ENCODE measurements at regions not wholly inside any gene's neighbourhood (a gene's known extent, or its start where the extent isn't known, plus 50 kb on each side); places are given as distances from the start of the nearest gene placed in this dataset.

DNA sequence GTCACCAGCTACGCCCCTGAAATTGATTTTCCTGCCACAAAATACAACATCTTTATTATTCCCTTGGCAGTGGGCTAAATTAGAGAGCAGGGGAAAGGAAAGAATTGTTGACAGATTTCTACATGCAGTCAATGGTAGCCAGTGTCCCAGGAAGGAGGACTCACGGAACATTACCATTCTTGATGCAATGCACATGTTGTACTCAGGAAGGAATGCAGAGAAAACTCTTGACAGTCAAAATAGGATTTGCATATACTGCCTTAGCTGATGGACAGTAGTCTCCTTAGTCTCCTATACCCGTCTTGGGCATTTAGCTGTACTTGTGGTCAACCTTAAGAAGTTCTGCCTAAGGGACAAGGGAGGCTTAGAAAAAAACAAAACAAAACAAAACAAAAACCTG lies 158.0 kb upstream of the GYPA start:
- intact Hi-C loops (cut with DNase I): no loop called here
- DNase-seq: no peak

DNA sequence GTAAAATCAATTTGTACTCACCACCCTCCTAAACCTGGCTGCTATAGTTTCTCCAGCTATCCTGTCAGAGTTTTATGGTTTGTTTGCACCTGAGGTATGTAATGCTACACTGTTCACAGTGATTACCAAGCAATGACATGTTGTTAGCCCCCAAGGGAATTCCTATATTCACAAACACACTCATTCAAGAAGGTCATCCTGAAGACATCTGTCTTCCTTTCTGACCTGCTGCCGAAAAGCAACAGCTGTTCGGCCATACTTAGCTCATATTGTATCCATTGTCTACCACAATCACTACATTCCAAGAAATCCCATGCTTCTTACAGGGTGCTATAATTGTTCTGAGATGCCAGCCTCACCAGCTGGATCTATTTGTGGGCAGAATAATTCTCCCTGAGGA lies 160.1 kb upstream of the GYPA start:
- intact Hi-C loops (cut with DNase I): no loop called here
- no peak for DNase-seq

DNA sequence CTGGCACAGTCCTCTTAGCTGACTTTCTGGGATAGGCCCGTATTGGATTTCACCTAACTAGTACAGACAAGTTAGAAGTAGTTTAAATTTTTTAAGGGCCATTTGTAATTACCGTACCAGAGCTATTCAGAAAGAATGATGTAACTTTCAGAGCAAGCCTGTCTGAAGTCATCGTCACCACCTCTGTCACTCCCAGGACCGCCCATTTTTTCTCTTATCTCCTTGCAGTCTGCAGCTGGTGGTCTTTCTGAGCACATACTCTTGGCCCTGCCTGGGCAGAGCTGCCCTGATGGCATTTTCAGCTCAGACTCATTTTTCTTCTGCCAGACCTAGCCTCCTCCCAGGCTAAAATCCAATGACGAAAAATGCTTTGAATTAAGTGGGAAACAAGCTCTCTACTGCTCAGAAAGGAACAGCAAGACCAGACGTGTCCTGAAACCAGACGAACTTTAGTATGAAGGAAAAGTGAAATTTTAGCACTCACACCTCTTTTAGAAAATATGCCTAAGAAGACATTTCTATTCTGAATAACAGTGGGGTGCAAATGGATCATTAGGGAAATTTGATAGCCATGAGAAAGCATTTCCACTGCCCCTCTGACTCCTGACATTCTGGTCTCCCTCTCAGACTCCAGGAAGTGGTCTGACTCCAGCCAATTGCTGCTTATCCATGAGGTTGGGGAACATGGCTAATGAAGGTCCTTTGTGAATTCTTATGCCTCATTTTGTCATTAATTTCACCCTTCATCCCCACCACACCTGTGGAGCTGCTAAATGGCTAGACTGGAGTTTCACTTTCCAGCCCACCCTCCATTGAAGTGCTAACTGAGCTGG lies 162.4 kb upstream of the GYPA start:
- intact Hi-C loops (cut with DNase I): no loop called here
- no peak for DNase-seq

DNA sequence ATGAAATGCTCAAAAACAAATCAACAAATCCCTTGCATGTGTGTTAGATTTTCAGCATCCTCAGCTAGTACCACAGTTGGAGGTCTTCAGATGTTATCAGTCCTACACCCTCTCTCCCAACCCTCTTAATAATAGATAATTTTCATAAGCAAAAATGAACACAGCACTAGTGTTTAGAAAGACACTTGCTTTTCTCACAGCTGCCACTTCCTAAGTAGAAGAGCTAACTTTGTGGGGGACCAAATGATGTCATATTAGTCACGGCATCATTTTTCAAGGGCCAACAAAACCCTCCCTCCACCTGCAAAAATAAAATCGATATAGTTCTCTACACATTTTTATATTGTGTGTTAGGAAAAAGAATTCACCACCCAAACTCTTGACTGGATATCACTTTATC lies 163.5 kb upstream of the GYPA start:
- intact Hi-C loops (cut with DNase I): no loop called here
- DNase-seq: no peak

DNA sequence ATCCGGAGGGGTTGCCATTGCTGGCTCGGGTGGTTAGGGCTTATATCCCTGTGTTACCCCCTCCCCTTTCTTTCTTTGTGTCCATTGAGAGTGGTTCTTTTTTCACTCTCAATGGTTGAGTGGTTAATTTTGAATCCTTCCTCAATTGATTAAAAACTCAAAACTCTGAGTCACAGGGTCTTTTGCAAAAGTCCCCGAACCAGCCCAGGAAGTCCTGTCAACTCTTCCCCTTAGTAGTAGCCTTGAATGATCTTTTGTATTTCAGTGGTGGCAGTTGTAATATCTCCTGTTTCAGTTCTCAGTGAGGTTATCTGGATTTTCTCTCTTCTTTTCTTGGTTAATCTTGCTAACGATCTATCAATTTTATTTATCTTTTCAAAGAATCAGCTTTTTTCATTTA lies 170.0 kb upstream of the GYPA start:
- intact Hi-C loops (cut with DNase I): no loop called here
- no peak for DNase-seq

DNA sequence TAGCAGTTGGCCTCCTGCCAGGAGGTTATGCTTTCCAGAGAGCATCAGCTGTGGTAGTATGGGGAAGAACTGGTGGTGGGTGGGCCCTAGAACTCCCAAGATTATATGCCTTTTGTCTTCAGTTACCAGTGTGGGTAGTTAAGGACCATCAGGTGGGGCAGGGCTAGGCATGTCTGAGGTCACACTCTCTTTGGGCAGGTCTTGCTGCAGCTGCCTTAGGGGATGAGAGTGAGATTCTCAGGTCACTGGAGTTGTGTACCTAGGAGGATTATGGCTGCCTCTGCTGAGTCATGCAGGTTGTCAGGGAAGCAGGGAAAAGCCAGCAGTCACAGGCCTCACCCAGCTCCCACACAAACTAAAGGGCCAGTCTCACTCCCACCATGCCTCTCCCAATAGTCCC lies 172.9 kb upstream of the GYPA start:
- DNase-seq: no peak
- intact Hi-C loops (cut with DNase I): no loop called here

DNA sequence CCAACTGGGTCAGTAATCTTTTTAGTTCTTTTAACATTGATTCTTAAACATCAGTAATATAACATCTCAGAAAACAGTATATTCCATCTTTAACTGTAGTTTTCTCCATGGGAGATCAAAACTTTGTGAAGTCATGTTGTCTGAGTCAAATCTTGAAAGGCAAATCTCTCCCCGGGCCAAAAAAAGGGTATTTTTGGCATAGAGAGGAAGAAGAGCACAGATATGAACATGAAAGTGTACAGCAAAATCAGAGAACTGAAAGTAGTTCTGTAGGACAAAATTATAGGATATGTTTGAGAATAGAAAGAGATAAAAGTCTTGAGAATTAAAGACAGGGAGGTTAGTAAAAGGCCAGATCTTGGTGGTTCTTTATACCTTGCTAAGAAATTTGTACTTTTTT lies 176.4 kb upstream of the GYPA start:
- intact Hi-C loops (cut with DNase I): no loop called here
- no peak for DNase-seq

DNA sequence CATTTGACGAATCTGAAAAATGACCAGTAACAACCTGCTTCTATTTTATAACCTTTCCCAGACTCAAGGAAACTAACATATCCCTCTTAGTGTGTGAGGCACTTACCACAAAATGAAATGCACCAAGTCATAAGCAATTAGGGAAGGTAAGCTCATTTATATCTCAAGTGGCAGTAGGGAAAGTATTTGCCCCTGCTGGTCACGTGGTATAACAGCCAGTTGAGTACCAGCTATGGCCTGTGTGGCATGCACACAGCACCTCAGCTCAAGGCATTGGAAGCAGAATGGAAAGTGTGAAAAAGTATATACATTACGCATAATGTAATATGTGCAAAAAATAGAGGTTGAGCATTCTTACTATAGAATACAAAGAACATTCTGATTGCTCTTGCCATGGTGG lies 178.3 kb upstream of the GYPA start:
- DNase-seq: no peak
- intact Hi-C loops (cut with DNase I): no loop called here

DNA sequence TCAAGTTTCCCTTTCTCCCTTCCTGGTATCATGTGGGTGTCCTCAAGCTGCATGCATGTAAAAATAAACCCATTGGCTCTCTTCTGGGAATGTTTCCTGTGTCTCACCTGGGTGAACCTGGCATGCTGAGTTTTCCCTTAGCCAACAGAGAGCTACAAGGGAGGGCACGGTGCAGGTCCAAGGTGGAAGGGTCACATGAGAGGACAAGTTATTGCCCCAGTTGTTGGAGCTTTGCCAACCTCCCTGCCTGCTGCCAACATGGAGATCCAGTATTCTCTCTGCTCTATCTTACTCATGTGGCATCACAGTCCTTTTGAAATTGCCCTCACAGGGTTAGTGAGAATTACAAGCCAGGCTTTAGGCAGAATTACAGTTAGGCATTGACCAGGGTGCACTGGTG lies 196.1 kb upstream of the GYPA start:
- intact Hi-C loops (cut with DNase I): no loop called here
- no peak for DNase-seq

DNA sequence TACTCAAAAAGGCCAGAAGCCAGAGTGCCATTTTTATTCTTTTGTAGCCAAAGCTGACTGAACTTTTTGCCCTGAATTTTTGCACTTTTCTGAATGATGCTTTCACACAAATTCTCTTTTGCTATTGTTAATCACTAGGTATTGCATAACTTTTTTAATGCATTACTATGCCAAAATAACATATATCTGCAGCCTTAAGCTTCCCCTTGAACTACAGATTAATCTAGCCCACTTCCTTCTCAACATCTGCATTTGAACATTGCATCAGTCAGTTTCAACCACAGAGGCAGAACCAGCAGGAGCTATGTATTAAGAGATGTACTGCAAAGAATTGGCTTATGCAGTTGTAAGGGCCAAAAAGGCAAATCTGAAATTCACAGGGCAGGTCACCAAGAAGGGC lies 197.6 kb upstream of the GYPA start:
- intact Hi-C loops (cut with DNase I): no loop called here

DNA sequence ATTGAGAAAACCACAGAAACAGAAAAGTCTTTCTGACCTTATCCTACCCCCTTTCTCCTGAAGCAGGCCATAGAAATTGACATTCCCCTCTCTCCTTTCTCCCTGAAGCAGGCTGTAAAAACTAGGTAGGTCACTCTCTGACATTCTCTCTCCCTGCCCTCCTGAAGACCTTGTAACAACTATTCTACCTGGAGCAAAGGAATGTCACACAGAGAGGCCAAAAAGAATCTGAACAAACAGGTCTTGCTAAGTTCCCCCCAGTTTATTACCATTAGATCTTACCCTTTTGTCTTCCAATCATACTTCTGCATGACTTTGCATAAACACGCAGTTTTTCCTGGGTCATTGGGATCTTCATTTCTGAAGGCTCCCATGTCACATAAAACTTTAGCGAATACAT lies 198.3 kb upstream of the GYPA start:
- intact Hi-C loops (cut with DNase I): no loop called here
- no peak for DNase-seq

More for the DNA sequence above, 197.6 kb upstream of the GYPA start:
- no peak for DNase-seq

DNA sequence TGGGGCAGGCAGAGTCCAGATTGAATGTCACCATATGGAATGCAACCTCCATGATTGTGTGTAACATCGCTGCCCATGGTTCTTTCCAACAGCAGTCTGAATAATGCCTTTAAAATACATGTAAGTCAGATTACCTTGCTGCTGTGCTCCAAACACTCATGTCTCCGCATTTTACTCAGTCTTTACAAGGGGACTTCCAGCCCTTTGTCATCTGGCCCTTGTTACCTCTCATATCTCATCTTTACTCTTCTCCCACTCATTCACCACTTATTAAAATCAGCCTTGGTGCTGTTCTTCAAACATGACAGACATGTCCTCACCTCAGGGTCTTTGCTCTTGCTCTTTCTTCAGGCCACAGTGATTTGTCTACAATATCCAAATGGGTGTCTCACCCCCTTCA lies 200.4 kb upstream of the GYPA start:
- no peak for DNase-seq
- intact Hi-C loops (cut with DNase I): no loop called here

DNA sequence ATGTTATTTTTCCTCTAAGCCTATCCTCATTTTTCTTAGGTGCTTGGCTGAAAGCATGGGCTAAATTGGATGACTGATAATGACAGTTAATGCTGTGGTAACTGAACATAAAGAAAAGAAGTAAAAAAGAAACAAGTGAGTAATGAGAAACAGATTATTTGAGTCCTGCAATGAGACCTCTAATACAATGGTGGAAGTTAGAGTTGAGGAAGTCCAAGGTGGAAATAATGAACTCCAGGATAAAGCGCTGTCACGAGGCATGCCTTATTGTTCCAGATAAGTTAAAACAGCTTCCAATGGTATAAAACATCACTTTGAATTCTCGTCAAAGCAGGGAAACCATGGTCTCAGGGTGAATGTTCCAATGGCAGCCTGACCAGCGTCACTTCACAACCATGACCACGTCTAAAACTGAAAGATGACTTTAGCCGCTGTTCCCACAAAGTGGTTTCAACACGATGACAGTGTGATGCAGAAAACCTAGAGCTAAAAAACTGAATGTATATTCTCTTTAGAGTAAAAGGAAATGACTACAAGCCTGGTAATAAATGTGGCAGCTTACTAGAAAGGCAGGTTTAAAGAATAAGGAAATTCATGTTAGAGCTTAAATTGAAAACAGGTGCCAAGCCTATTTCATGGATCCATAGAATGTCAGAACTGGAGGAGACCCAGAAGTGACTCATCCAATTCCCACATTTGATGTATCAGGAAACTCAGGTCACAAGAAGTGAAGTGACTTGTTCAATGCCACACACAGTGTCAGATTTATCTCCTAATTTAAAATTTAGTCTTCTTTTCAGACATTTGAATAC lies 202.6 kb upstream of the GYPA start:
- no peak for DNase-seq
- intact Hi-C loops (cut with DNase I): no loop called here

DNA sequence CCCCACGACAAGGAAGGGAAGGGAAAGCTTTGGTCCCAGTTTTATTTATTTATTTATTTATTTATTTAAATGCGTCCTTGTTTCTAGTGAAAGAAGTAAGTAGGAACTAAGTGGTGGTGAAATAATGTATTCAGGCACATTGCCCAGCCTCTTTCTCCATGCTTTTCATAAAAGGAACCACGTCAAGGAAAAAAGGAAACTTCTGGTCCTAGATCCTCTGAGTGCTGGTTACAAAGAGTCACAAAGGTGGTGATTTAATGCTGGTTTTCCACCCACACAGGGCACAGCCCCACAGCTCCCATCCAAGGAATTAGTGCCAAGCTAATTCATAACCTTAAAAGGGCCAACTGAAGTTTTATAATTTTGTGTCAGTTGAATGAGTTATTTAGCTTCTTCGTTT lies 206.6 kb upstream of the GYPA start:
- intact Hi-C loops (cut with DNase I): no loop called here
- peak in 8 of 42 donors; percentile 2 to 50 (median 12) for DNase-seq

DNA sequence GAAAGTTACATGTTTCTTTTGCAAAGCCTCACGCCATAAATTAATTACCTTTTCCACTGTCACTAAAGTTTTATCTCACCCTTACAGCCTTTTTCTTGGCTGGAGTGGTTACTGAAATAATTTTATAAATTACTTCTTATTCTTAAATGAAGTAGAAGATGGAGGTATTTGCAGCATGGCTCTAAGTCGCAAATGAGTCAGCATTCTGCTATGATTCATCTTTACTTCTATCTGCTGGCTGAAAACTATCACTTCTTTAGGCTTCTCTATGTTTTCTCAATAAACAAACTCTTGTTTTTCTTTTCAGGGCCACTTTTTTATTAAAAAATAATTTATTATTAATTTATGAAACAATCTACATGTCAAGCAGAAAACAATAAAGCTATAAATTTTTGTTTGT lies 210.2 kb upstream of the GYPA start:
- intact Hi-C loops (cut with DNase I): no loop called here
- DNase-seq: no peak

DNA sequence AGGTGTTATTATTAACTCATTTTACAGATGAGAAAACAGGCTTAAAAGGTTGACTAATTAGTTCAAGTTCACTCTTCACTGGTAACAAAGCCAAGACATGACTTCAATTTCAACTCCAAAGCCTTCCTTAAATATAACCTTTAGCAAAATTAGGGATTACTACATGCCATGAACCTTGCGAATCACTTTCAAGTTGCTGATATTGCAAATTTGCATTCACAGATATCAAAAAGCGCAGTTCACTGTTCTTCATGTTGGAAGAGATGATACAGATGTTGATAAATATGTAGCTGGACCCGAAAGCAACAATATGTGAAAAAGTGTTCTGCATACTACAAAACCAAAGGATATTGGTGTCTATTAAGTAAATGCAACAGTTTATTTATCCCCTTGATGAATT lies 210.8 kb upstream of the GYPA start:
- intact Hi-C loops (cut with DNase I): no loop called here
- no peak for DNase-seq

DNA sequence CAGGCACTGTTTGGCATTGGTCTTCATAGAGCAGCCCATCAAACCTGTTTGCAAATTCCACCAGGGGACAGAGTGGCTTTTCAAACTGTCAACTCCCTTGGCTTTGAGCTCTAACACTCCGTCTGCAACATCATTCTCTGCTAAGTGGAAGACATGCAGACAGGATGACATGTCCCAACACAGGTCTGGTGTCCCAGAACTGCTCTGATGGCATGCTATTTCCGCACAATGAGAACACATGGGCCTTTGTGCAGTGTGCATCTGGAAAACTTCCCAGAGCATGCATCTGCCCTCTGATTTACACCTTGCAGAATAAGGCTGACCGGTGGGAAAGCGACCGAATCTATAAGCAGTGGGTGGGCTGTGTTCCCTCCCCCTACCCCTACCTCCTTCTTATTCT lies 212.8 kb upstream of the GYPA start:
- no peak for DNase-seq
- intact Hi-C loops (cut with DNase I): no loop called here

DNA sequence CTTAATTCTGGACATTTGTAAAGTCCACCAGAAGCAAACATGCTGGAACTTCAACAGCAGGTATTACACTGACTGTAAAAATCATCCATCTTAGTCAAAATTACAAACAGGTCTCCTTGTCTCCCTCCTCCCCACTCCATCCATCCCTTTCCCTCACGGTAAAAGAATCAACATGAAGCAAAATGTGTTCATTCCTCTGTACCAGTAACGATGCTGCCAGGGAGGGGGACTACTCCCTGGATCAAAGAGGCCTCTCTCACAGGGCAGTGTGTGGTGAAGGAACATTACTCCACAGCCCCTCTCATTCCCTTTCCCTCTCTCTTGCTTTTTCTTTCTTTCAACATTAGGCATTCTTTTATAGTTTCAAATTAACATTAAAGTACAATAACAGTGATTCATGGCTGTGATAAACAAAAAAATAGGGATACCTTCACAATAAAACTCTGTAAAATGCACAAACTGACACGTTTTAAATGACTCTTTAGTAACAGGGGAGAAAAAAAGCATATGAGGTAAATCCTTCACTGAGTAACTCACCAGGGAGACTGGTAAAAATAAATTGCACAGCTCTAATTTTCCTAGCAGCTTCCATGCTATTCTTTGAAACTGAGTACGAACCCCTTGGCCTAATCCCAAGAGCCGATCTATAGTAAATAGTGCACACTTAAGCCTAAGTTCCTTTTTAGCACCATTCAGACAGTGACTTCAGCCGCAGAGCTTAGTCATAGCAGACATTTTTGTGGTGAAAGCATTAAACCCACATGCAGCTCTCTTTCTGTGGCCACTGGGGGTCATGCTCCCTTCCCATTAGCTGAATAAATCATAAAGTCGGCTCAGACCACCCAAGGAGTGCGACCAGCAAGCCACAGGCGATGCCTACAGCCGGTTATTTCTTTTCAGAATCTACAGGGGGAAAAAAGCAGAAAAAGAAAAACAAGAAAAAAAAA lies 215.6 kb upstream of the GYPA start:
- DNase-seq: peak in 16 of 42 donors; percentile 4 to 56 (median 19)
- intact Hi-C loops (cut with DNase I): no loop called here

DNA sequence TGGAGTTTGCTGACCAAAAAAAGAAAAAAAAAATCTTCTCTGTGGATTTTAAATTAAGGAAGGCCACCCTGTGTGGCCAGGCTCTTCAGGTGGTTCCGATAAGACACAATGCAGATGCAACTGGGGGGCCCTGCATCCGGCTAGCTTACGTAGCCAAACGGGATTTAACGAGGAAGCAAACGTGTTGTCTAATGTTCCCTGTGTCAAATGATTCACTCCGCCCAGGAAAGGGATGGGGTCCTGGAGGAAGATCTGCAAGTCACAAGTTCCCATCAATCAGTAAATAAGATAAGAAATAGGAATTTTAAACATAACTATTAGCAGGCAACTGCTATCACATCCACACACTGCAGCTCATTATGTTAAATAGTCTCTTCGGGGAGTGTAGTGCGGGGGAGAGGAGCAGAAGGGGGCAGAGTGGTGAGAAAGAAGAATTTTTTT lies 216.4 kb upstream of the GYPA start:
- peak in 13 of 42 donors; percentile 9 to 60 (median 24) for DNase-seq
- intact Hi-C loops (cut with DNase I): no loop called here

DNA sequence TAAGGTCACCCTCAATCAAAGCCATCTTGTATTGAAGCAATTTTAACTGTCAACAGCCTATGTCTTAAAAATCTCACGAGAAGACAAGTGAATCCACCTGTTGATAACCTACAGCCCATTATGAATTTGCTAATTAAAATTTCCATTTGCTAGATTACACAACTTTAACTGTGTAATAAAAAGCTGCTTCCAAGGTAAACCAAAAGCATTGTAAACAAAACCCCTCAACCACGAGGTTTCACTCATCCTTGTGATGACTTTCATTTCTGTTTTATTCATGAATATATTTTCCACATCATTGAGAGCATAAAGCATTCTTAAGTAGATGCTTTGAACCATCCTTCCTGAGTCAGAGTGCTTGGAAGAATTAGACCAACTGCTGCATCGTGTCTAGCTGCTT lies 217.5 kb upstream of the GYPA start:
- intact Hi-C loops (cut with DNase I): no loop called here
- DNase-seq: no peak
